B cell (primary cell): ENCODE measurements at regions not wholly inside any gene's neighbourhood (a gene's known extent, or its start where the extent isn't known, plus 50 kb on each side); places are given as distances from the start of the nearest gene placed in this dataset.

ENCODE experiments used
- ATAC-seq: fragments of 200-7000 bp; cut with Tn5 transposase; one replicate; pipeline ENCODE4 v1.10.0; 2021; ENCODE audit warnings: low read depth, mild to moderate bottlenecking, moderate number of reproducible peaks, moderate library complexity
- CTCF ChIA-PET: fragments of 350-600 bp; sonication (Branson Sonifier 250); formaldehyde crosslinking; loops from one replicate; lab custom pipeline; 2021; ENCODE audit warnings: antibody characterized with exemption, inconsistent platforms; lab: Charles Lee
- POLR2A ChIA-PET: fragments of 350-600 bp; sonication (Branson Sonifier 250); formaldehyde crosslinking; loops from one replicate; lab custom pipeline; 2021; ENCODE audit warnings: antibody characterized with exemption; lab: Charles Lee
- DNase-seq: peaks from one replicate; pipeline ENCODE4 v3.0.0; 2013
- H2AFZ ChIP-seq: 2 replicates; pipeline ENCODE4 v1.6.1; 2012; ENCODE audit warnings: mild to moderate bottlenecking, low read depth, low read length; ENCODE audit not compliant: insufficient read depth, poor library complexity, severe bottlenecking
- H3K27ac ChIP-seq, 2 donors: 1 replicate in 1 of 2; 2 replicates in 1 of 2; pipeline ENCODE4 v1.5.1; 2012 to 2013; ENCODE audit warnings: low read length in 2 of 2, mild to moderate bottlenecking in 2 of 2, moderate library complexity in 1 of 2
- H3K27me3 ChIP-seq, 4 experiments: fragments of 200-600 bp in 1 of 4; sonication (generic) in 1 of 4; replicated peaks in 1 of 4; 1 replicate in 2 of 4; 2 replicates in 2 of 4; pipeline versions ENCODE4 v1.6.1 to v1.7.0; 2013 to 2016; ENCODE audit warnings: low read length in 3 of 4, mild to moderate bottlenecking in 2 of 4, mixed read lengths in 1 of 4, moderate library complexity in 1 of 4; ENCODE audit not compliant: insufficient read depth in 4 of 4, control insufficient read depth in 3 of 4; ENCODE audit errors: control extremely low read depth in 1 of 4
- H3K36me3 ChIP-seq, 2 experiments: replicated peaks in 1 of 2; 1 replicate in 1 of 2; 2 replicates in 1 of 2; pipeline versions ENCODE4 v1.6.1 to v1.7.1; 2013; ENCODE audit warnings: low read length in 1 of 2; ENCODE audit not compliant: insufficient read depth in 2 of 2, control insufficient read depth in 1 of 2; ENCODE audit errors: control extremely low read depth in 1 of 2, extremely low read depth in 1 of 2
- H3K4me1 ChIP-seq, 2 donors: fragments of 200-600 bp in 1 of 2; sonication (generic) in 1 of 2; 1 replicate in 1 of 2; 2 replicates in 1 of 2; pipeline versions ENCODE4 v1.5.1 to v1.6.1; 2013 to 2017; ENCODE audit warnings: low read length in 2 of 2; ENCODE audit not compliant: control insufficient read depth in 2 of 2, insufficient read depth in 2 of 2
- H3K4me2 ChIP-seq: replicated peaks from 2 replicates; pipeline ENCODE3; 2012; ENCODE audit warnings: mild to moderate bottlenecking, low read depth, low read length; ENCODE audit not compliant: poor library complexity, severe bottlenecking
- H3K4me3 ChIP-seq, 5 experiments: fragments of 200-600 bp in 1 of 5; sonication (generic) in 1 of 5; 1 replicate in 3 of 5; 2 replicates in 2 of 5; pipeline versions ENCODE4 v1.5.1 to v1.7.0; 2011 to 2016; ENCODE audit warnings: low read length in 4 of 5, mild to moderate bottlenecking in 4 of 5, low read depth in 2 of 5, control low read depth in 1 of 5, moderate library complexity in 1 of 5; ENCODE audit not compliant: insufficient read depth in 1 of 5; ENCODE audit errors: control extremely low read depth in 1 of 5, extremely low read depth in 1 of 5
- H3K79me2 ChIP-seq: fragments of 200-600 bp; sonication (generic); one replicate; pipeline ENCODE4 v1.6.0; 2016; ENCODE audit warnings: low read length; ENCODE audit not compliant: control insufficient read depth, insufficient read depth
- H3K9ac ChIP-seq: fragments of 200-600 bp; sonication (generic); 2 replicates; pipeline ENCODE4 v1.6.1; 2017; ENCODE audit warnings: mild to moderate bottlenecking, low read length, moderate library complexity
- H3K9me3 ChIP-seq, 3 donors: one replicate each; pipeline versions ENCODE4 v1.6.1 to v1.7.1; 2013; ENCODE audit warnings: low read length in 2 of 3; ENCODE audit not compliant: control insufficient read depth in 2 of 3, insufficient read depth in 1 of 3; ENCODE audit errors: control extremely low read depth in 1 of 3
- H4K20me1 ChIP-seq: 2 replicates; pipeline ENCODE4 v1.6.0; 2012; ENCODE audit warnings: mild to moderate bottlenecking, low read length; ENCODE audit not compliant: insufficient read depth, control insufficient read depth, poor library complexity, severe bottlenecking
- H3K27ac Mint-ChIP-seq: one replicate; pipeline ENCODE4 v1.8.0; 2021; ENCODE audit warnings: mixed read lengths
- H3K27me3 Mint-ChIP-seq: one replicate; pipeline ENCODE4 v1.8.0; 2021; ENCODE audit warnings: mixed read lengths
- H3K4me1 Mint-ChIP-seq: one replicate; pipeline ENCODE4 v1.8.0; 2021; ENCODE audit warnings: mixed read lengths
- H3K4me3 Mint-ChIP-seq: one replicate; pipeline ENCODE4 v1.8.0; 2021; ENCODE audit warnings: mixed read lengths
- H3K9me3 Mint-ChIP-seq: one replicate; pipeline ENCODE4 v1.8.0; 2022; ENCODE audit warnings: mixed read lengths; ENCODE audit not compliant: insufficient read depth
- EZH2 ChIP-seq: IDR thresholded peaks from 2 replicates; pipeline ENCODE4 v1.6.1; 2012; ENCODE audit warnings: borderline replicate concordance, low read depth, mild to moderate bottlenecking, moderate library complexity, low read length; ENCODE audit not compliant: insufficient read depth, poor library complexity, severe bottlenecking
- WGBS: methylation state at CpG from one replicate; pipeline ENCODE4 v1.1.5; 2013; ENCODE audit warnings: missing lambda C conversion rate; ENCODE audit not compliant: insufficient coverage; 5-methylcytosine and 5-hydroxymethylcytosine counted together
- intact Hi-C: fragments of 100-400 bp; cut with micrococcal nuclease; formaldehyde crosslinking; loops from one replicate; pipeline ENCODE4 v1.10.0; 2022
- TF ChIP-seq, protein P1 (sequence below): fragments of 200-600 bp; IDR thresholded peaks from one replicate; pipeline ENCODE4 v1.8.0; 2022; ENCODE audit warnings: antibody characterized with exemption, mild to moderate bottlenecking

DNA sequence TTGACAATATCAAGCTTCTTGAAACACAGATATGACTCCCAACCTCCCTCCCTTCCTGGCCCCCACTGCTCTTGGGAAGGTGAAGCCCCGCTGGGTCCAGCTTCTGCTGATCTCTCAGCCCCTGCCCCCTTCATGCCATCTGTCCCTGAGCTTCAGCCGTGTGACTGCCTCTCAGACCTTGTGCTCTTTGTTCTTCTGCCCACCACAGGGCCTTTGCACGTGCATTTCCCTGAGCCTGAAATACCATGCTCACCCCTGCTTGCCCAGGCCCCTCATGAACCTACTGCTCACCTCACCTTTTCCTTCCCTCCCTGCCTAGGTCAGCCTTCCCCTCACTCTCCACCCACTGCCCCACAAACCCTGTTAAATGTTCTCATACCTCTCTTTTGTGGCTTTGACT, 241.7 kb upstream of the PMEPA1 start:
- WGBS, result 90% methylated on average over 3 of the region's 3 CpGs

DNA sequence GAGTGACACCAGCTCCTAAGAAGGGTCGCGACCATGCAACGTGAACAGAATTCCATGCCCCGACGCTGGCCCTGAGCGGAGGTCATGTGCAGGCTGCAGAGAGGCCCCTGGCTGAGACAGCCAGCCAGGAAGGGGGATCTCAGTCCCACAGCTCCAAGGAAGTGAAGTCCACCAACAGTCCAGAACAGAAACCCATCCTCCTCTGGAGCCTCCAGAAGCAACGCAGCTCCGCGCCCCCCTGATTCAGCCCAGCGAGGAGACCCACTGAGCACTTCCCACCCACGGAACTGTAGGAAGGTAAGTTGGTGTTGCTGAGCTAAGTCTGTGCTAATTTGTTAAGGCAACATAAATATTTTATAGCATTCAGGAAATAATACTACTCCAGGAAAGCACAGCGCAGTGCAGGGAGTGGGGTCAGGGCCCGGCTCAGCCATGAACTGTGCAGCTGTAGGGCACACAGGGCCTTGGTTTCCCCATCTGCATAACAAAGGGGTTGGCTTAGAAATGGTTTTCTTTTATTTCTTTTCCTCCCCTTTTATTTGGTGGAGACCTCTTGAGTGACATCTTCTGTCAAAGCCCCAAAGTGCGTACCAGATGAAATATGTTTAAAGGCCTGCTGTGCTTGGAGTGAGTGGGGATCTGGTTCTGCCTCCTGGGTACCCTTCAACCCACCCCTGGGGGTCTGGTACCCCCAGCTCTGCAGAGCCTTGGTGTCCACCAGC, 241.1 kb upstream of the PMEPA1 start:
- Histone ChIP-seq H3K4me3 (no peak overlapping the region), H2AFZ (no peak overlapping the region), H4K20me1 (no peaks in the 10 kb centered on the region), H3K79me2 (no peaks in the 10 kb centered on the region), H3K36me3 (no peaks in the 10 kb centered on the region), H3K4me1 (no peaks in the 10 kb centered on the region), H3K27me3 (peaks cover 0 to 5% (median 0%) of the 10 kb centered on the region in 4 experiments), H3K9ac (no peak overlapping the region), H3K27ac (no peak overlapping the region), H3K4me2 (no peak overlapping the region), H3K9me3 (peaks cover 0 to 3% (median 0%) of the 10 kb centered on the region in 3 donors)
- Mint-ChIP-seq H3K27ac (no peak overlapping the region), H3K4me3 (no peak overlapping the region), H3K9me3 (no peaks in the 10 kb centered on the region), H3K27me3 (peaks cover 17% of the 10 kb centered on the region), H3K4me1 (no peaks in the 10 kb centered on the region)
- TF ChIP-seq, protein P1, sequence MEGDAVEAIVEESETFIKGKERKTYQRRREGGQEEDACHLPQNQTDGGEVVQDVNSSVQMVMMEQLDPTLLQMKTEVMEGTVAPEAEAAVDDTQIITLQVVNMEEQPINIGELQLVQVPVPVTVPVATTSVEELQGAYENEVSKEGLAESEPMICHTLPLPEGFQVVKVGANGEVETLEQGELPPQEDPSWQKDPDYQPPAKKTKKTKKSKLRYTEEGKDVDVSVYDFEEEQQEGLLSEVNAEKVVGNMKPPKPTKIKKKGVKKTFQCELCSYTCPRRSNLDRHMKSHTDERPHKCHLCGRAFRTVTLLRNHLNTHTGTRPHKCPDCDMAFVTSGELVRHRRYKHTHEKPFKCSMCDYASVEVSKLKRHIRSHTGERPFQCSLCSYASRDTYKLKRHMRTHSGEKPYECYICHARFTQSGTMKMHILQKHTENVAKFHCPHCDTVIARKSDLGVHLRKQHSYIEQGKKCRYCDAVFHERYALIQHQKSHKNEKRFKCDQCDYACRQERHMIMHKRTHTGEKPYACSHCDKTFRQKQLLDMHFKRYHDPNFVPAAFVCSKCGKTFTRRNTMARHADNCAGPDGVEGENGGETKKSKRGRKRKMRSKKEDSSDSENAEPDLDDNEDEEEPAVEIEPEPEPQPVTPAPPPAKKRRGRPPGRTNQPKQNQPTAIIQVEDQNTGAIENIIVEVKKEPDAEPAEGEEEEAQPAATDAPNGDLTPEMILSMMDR, result no peak
- TF ChIP-seq EZH2, result no peak
- intact Hi-C loops, result no loop called here
- 85% methylated on average over 6 of the region's 14 CpGs for WGBS
- no peak for ATAC-seq
- ChIA-PET CTCF (no interaction called here), POLR2A (no interaction called here)
- no peak for DNase-seq

More for the DNA sequence above, 241.7 kb upstream of the PMEPA1 start:
- H3K9me3 Mint-ChIP-seq, result no peaks in the 10 kb centered on the region
- ChIA-PET POLR2A (no interaction called here), CTCF (no interaction called here)
- H3K27me3 ChIP-seq, result peaks cover 0 to 7% (median 0%) of the 10 kb centered on the region in 4 experiments
- intact Hi-C loops, result no loop called here
- no peaks in the 10 kb centered on the region for H3K36me3 ChIP-seq
- no peak overlapping the region for H2AFZ ChIP-seq
- no peak overlapping the region for H3K4me3 ChIP-seq
- H3K9ac ChIP-seq, result no peak overlapping the region
- TF ChIP-seq, protein P1, result no peak
- no peak for TF ChIP-seq EZH2
- H3K27ac Mint-ChIP-seq, result no peak overlapping the region
- no peak overlapping the region for H3K4me3 Mint-ChIP-seq
- ATAC-seq (no peak), DNase-seq (no peak)
- H3K4me1 Mint-ChIP-seq, result no peaks in the 10 kb centered on the region
- H3K27me3 Mint-ChIP-seq, result peaks cover 19% of the 10 kb centered on the region
- no peaks in the 10 kb centered on the region for H4K20me1 ChIP-seq
- H3K9me3 ChIP-seq, result peaks cover 0 to 3% (median 0%) of the 10 kb centered on the region in 3 donors
- no peak overlapping the region for H3K27ac ChIP-seq
- H3K4me1 ChIP-seq, result no peaks in the 10 kb centered on the region
- H3K79me2 ChIP-seq, result no peaks in the 10 kb centered on the region
- no peak overlapping the region for H3K4me2 ChIP-seq
